NCI-H446 treated with DMSO at 0.1 percent for 48 hours (cell line): ENCODE measurements at regions not wholly inside any gene's neighbourhood (a gene's known extent, or its start where the extent isn't known, plus 50 kb on each side); places are given as distances from the start of the nearest gene placed in this dataset.
A peak's percentile ranks its signal among the peaks of the same experiment; 100 is the strongest.
"Not testable (repeated sequence)": the region's sequence is repeated elsewhere in the genome, so short reads cannot be mapped to it uniquely, and the experiment has no call there.

Source experiments
- DNase-seq: peaks from one replicate; lab custom pipeline; 2025; lab: John Stamatoyannopoulos, UW

DNA sequence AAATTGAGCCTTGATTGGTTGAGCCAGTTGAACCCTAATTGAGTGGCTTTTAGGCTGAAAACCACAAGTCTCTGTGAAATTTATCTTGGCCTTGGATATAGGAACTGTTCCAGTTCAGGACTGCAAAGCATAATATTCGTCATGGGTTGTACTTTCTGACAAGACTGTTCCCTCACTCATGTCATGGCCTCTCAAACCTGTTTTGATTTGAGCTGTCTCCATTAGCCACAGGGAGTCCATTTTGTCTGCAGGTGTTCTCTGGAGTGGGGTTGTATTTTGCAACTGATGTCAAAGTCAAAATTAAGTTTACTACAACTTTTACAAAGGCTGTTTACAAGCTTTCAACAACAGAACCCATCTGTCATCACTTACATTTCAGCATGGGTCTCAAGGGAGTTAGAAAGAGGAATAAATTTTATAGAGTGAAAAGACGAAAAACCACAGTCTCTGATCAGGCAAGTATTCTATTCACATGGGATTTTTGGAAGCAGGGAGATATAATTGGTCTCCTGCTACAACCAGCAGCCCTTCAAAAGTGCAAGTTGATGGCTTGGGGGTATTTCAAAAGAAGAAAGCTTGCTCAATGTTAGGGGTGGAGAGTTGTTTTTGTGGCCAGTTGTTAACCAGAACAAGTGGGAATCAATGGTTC is 1716.3 kb downstream of the C4orf33 start:
- DNase-seq, result no peak

DNA sequence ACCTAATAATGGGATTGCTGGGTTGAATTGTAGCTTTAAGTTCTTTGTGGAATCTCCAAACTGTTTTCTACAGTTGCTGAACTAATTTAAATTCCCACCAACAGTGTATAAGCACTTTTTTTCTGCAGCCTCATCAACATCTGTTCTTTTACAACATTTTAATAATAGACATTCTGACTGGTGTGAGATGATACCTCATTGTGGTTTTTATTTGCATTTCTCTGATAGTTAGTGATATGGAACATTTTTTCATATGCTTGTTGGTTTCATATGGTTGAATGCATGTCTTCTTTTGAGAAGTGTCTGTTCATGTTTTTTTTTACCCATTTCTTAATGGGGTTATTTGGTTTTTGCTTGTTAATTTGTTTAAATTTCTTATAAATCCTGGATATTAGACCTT is 1718.9 kb downstream of the C4orf33 start:
- DNase-seq, result no peak

DNA sequence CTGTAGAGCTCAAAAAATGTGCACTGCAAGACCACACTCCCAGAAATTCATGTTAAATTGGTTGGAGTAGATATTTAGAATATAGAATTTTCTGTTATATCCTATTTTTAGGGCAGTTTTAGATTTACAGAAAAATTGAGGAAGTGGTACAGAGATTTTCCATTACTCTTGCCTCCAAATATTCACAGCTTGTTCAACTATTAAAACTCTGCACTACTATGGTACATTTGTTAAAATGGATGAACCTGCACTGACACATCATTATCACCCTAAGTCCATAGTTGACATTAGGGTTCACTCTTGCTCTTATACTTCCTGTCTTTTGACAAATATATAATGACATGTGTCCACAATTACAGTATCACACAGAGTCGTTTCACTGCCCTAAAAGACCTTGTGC is 1724.5 kb downstream of the C4orf33 start:
- DNase-seq, result no peak

DNA sequence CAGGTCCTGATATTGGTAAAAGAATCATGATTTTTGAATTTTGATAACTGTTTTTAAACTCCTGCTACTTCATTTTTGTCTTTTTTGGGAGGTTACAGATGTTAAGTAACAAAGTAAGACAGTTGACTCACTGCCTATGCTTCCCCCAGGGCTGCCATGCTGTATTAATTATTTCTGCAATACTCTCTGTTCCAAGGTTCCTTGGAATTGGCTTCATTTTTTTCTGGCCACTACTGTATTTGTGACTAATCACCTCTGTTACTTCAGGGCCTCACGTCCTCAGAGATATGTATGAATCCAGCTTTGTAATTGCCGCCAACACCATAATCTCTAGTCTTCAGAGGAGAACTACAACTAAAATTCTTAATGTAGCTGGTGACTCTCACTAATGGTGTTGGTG is 1729.3 kb downstream of the C4orf33 start:
- DNase-seq, result no peak

DNA sequence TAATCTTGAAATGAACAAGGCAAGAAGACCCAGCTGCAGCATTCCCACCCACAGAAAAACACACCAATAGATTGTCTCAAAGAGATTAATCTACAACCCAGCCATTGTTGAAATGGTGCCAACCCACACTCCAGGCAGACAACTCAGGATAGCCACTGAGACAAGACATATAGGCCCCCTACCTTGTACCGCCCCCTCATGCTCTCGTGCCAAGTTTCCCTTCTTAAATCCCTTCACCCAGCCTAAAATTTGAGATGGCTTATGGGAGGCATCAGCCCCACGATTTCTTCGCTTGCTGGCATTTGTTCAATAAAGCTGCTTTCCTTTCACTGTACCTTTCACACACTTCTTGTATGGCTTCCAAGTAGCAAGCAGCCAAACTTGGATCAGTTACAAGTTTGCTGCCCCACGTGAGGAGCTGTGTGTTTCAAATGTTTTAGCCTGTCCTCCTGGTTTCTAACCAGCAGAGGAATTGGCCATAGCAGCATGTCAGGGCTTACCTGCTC is 1754.1 kb downstream of the C4orf33 start:
- peak; percentile 11 for DNase-seq

DNA sequence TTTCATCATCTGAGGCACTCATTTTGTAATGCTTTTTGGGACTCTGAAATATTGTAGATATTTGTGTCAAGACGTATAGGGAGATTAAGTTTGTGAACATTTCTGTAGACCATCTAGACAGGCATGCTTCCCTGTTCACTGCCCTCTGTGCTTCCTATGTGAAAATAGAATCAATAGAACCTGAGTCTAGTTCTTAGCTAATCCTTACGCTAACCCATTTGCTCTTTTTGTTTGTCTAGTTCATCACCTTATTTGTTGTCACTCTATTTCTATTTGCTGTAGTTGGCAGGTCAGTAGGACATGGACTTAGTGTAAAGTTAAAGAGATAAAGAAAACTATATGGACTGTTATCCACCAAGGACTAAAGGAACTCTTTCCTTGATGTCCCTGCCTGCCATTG is 1755.2 kb downstream of the C4orf33 start:
- no peak for DNase-seq

DNA sequence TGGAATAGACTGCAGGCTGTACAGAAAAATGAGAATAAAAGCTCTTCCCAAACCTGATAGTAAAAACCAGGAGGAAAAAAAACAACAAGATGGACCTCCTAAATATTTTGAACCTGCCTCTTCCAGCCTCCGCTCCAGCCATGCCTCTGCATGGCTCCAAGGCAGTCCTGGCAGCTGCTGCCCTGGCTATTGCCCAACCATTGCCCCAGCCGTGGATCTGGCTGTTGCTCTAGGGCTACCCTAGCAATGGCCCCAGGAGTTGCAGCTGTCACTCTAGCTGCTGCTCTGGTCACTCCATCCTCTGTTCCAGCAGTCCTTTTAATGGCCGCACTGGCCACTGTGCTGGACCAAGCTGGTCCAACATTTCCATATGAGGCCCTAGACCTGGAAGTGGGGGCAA is 1756.0 kb downstream of the C4orf33 start:
- DNase-seq, result no peak

DNA sequence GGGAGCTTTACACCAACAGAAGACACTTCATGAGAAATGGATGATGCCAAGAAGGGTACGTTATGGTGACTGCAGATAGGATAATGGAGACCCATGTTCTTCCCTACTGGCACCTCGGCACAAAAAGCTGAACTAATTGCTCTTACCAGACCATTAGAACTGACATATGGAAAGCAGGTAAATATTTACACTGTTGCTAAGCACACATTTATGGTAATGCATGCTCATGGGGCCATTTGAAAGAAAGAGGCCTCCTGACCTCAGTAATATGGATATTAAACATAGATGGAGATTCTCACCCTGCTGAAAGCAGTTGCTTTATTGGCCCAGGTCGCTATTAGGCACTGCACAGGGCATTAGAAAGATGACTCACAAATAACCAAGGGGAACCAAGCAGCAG is 1759.6 kb downstream of the C4orf33 start:
- DNase-seq, result no peak

DNA sequence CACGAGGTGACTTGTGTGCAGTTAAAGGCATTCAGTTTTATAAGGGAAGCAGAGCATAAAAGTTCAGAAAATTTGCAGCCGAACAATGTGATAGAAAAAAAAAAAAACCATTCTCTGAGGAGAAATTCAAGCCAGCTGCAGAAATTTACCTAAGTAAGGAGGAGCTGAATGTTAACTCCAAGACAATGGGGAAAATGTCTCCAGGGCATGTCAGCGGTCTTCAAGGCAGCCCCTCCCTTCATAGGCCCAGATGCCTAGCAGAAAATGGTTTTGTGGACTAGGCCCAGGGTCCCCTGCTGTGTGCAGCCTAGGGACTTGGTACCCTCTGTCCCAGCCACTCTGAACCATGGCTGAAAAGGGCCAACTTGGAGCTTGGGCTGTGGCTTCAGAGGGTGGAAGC is 1764.0 kb downstream of the C4orf33 start:
- no peak for DNase-seq

DNA sequence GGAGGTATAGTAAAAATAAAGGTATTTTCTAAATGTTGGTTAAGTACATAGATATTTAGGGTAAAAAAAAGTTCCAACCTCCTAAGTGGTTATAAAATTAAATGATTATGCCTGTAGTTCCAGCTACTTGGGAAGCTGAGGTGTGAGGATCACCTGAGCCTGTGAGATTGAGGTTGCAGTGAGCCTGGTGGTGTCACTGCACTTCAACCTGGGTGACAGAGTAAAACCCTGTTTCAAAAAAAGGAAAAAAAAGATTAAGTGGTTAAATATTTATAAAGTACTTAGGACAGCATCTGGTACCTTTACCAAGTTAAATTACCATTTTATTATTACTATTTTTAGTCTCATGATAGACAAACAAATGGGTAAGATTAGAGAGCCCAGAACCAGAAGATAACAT is 1801.0 kb downstream of the C4orf33 start:
- no peak for DNase-seq

DNA sequence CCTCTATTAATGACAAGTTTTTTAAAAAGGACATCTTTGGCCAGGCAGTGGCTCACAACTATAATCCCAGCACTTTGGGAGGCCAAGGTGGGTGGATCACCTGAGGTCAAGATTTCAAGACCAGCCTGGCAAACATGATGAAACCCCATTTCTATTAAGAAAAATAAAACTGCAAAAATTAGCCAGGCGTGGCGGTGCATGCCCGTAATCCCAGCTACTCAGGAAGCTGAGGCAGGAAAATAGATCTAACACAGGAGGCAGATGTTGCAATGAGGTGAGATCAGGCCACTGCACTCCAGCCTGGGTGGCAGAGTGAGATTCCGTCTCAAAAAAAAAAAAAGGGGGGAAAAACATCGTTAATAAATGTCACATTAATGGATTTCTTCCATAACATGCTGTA is 1805.4 kb downstream of the C4orf33 start:
- no peak for DNase-seq

DNA sequence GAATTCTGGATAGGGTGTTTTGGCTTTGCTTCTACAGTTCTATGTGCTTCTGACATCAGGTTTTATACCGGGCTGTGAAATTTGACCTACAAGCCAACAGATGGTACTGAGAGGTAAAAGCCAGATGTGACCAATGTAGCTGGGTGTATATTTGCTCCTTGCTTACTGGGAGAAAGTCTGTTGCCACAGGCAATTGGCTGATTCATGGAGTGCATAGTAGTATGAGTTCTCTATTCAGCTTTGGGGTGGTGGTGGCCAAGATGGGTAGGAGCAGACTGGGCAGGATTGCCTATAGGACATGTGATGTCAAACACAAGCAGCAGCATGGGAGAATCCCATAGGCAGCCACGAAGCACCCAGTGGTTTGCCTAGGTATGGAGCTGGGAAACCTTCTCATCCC is 1827.0 kb downstream of the C4orf33 start:
- no peak for DNase-seq

DNA sequence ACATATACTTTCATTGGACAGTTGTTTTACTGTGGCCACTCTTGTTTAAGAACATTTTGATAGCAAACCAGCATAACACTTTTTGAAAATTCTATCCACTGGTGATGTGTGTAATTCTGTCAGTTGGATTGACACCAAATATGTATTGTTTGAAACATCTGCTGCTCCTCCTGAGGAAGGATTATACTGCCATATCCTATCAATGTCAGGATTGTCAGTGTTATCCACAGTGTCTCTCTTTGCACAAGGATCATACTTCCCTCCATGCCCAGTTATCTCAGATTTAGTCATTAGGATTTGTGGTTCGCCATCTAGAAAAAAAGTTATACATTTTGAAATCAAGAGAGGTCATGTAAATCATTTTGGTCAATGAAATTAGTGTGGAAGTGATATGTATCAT is 1859.6 kb downstream of the C4orf33 start:
- DNase-seq, result no peak

DNA sequence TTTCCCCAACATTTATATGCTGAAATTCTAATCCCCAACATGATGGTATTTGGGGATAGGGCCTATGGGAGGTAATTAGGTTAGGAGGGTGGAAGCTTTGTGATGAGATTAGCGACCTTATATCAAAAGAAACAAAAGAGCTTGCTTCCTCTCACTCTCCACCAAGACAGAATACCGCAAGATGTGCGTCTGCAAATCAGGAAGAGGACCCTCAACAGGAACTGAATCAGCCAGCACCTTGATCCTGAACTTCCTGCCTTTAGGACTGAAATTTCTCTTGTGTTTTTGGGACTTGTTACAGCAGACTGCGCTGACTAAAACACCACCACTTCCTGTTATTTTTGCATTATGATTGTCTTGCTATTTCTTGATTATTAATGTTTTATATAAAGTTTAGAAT is 1889.4 kb downstream of the C4orf33 start:
- DNase-seq, result no peak

DNA sequence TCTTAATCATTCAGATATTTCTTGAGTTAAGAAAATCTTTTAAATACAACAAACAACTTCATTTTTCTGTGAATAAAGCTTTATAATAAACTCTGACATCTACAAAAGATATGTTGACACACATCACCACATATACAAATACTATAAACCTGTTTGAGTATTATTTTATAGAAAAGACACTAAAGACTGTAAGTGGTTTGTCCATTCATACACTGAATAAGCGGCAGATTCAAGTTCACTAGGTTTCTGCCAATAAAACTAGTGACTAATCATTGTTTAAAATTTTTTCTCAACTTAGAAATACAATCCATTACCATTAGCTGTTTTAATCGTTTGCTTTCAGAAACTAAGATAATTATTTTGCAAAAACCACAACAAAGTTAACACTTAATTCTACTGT is 1900.0 kb downstream of the C4orf33 start:
- DNase-seq, result no peak

DNA sequence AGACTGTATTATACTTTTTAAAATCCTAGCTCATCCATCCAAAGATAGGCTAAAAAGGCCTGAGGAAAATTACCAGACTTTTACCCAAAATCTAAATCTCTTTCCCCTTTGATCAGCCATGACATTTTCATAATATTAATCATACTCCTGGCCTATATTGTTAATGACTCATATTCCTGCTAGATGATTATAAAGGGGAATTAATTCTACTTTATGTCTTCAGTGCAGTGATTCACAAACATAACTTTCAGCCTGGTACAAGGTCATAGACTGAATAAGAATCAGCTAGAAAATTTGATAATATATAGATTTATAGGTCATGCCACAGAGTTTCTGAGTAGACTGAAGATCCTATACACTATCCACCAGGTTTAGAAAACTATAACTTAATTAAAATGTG is 1905.4 kb downstream of the C4orf33 start:
- no peak for DNase-seq

DNA sequence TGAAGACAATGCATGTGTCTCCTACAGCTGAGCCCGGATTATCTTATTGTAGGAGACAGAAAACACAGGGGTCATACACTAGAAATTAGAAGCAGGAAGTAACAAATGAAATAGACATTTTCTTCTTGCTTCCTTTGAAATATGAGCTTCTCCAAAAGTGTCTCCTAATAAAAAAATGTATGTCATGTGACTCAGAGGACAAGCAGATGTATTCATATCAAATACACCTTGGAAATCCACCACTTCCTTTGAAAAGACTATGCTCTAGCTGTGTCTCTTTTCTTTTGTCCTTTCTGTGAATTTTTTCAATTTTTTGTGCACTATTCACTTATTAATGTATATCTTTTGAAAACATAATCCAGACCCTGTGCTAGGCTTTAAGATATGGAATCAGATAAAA is 1906.2 kb downstream of the C4orf33 start:
- DNase-seq, result no peak

DNA sequence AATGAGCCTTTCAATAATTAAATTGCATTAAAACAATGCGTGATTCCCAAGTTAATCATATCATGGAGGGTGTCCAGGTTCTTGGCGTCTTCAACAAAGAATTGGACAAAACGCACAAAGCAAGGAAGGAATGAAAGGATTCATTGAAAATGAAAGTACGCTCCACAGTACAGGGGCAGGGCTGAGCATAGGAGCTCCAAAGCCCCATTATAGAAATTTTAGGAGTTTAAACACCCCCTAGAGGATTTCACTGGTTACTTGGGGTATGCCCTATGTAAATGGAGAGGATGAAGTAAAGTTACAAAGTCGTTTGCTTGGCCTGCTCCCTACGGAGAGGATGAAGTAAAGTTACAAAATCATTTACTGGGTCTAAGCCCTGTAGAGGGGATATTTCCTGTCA is 1910.4 kb downstream of the C4orf33 start:
- no peak for DNase-seq

DNA sequence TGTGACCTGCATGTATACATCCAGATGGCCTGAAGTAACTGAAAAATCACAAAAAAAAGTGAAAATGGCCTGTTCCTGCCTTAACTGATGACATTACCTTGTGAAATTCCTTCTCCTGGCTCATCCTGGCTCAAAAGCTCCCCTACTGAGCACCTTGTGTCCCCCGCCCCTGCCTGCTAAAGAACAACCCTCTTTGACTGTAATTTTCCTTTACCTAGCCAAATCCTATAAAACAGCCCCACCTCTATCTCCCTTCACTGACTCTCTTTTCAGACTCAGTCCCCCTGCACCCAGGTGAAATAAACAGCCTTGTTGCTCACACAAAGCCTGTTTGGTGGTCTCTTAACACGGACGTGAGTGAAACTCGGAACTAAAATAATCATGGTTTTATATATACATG is 1916.0 kb downstream of the C4orf33 start:
- DNase-seq, result not testable (repeated sequence)

DNA sequence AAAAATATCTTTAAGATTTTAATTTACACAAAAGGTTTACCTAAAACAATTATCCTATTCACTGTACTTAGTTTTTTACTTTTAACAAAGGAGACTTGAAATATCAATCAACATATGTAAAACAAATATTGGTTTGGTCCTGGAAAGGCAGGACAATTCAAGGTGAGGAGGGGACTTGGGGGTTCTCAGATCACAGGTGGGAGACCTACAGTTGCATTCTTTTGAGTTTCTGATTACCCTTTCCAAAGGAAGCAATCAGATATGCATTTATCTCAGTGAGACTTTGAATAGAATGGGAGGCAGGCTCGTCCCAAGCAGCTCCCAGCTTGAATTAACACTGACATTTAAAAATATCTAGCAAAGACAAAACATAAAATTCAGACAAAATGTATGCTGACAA is 1917.3 kb downstream of the C4orf33 start:
- DNase-seq, result no peak

DNA sequence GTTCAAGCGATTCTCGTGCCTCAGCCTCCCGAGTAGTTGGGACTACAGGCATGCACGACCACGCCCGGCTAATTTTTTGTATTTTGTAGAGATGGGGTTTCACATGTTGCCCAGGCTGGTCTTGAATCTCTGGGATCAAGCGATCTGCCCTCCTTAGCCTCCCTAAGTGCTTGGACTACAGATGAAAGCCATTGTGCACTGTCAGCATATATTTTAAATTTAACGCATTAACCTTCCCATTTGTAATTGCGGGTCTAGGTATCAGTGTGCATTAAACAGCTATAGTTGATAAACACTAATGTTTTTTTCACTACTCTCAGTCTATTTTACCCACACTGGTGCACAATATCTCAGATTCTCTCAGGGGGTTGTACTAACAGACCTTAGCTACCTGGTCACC is 1930.8 kb downstream of the C4orf33 start:
- DNase-seq, result no peak

DNA sequence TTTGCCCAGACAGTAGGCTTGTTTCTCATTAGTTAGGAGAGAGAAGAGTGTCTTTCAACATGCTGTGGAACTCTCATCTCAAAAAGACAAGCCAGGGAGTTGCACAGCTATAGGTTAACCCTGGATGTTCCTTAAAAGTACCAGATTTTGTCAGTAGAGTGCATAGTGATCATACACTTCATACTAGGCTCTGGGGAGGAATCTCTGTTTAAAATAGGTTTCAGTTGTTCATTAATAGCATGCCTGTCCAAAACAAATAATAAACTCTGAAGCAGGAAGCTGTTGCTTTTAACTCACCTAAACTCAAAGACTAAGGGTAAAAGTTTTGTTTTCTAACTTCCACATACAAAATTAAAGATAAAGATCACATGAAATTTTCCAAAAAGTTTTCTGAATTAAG is 1948.4 kb downstream of the C4orf33 start:
- no peak for DNase-seq

DNA sequence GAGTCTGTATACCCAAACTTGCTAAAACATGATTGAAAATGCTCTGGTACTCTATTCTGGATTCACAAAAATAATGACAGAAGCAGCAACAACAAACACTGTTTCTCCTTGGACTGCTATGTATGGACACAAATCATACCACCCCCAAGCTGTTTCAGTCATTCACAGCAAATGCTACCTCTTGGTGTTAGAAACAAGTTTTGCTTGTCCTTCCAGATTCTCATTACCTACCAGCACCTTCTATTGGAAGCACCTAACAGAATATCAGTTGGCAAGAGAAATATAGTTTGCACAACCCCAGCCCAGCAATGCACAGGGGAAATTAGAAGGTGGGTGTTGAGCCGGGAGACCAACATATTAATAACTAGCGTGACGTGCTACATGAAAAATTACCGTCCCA is 1950.9 kb downstream of the C4orf33 start:
- no peak for DNase-seq

DNA sequence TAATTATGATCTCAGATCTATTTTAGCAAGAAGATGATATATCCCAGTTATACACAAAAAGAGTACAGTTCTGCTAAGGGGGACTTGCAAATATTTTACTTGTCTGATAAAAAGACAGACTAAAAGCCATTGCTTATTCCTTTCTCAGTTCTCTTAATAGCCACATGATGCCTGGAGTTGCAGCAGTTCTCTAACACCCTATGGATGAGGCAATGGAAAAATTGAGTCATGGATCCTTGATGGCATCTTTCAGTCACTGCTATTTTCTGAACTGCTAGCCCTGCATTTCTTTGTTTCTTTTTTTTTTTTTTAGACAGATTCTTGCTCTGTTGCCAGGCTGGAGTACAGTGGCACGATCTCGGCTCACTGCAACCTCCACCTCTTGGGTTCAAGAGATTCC is 1956.7 kb downstream of the C4orf33 start:
- no peak for DNase-seq
